Posterior cingulate gyrus (tissue), 11 donors: ENCODE measurements at regions not wholly inside any gene's neighbourhood (a gene's known extent, or its start where the extent isn't known, plus 50 kb on each side); places are given as distances from the start of the nearest gene placed in this dataset.

ENCODE experiments used
- DNase-seq, 10 donors: peaks; one replicate each; pipeline versions ENCODE4 v3.0.0 to v3.0.0-alpha.2; 2020 to 2021; ENCODE audit warnings: mixed read lengths in 3 of 10
- intact Hi-C: fragments of 100-400 bp; cut with DNase I; formaldehyde crosslinking; loops from one replicate; pipeline ENCODE4 v1.15.1; 2023

DNA sequence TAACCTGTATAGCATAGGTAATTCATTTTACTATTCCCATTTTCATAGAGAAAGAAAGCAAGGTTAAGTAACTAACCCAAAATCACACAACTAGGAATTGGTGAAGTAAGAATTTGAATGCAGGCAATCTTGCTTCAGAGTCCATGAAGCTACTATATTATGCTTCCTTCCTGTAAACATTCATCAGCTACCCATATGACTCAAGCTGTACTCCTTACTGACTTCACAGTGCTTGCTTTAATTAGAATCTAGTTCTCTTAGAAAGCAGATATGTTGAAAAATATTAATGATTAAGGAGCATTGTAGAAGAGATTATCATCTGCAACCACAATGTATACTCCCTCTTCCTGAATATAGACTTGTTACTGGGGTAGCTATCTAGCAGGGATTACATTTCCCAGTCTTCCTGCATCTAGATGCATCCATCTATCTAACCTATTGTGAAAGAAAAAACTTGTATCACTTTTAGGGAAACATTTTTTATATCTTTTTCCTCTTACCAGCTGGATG lies 961.6 kb upstream of the CHAC2 start:
- intact Hi-C loops = no loop called here
- DNase-seq = no peak

DNA sequence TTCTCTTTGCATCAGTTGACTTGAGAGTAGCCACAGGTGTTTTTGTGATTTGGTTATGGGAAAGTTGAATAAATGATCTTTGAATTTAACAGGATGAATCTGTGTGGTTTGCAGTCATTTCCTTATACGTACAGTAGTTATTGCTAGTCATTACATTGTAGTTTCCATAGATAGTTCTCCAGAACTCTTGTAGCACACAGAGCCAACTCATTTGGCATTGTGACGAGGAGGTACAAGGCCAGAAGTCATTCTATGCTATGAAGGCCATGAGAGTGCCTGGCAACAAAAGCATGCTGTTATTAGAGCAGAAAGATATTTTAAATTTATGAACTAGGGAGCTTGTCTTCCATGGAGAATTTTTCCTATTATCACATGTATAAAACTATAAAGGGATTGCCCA lies 973.0 kb upstream of the CHAC2 start:
- no peak for DNase-seq
- intact Hi-C loops = no loop called here

DNA sequence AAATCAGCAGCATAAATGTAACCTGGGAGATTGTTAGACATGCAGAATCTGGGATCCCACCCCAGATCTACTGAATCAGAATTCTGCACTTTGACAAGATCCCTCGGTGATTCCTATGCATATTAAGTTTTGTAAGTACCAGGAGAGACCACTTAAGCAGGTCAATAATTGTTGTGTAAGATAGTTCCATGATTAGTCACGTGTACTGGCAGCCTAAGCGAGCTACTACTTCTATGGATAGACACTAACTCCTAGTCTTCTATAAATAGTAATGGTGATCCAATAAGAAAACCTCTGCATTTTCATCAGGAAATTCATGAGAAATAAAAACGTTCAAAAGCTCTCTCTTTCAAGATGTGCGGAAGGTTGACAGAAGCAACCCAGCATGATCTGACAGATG lies 988.2 kb upstream of the CHAC2 start:
- no peak for DNase-seq
- intact Hi-C loops = no loop called here

DNA sequence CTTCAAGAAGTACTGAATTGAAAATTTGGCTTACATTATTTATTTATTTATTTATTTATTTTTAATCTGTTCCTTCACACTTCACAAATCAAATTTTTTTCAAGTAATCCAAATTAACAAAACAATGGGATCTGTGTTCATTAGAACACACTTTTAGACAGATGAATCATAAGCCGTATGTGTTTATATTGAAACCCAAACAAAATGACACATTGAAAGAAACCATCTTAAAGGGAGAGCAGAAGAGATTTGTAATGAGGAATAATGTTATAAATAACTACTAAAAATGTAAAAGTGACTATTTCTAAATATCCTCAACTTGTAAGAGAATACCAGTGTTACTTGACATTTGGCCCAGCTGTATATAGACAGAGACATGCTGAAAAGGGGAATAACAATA lies 991.0 kb upstream of the CHAC2 start:
- DNase-seq = no peak
- intact Hi-C loops = no loop called here

DNA sequence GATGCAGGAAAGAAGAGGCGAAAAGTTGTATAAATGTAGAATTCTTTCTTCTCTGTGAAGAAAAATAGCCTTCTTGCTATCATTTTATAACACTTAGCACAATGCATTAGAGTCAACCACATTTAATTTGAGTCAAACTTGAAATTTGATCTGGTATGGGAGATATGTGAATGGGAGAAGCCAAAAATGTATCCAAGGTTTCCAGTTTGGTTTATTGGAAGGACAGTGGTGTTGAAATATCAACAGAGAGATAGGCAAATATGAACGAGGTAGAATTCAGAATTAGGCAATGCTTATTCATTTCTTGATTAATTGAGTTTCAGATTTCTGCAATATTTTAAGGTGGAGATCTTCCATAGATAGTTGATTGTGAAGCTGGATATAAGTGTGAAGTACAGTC lies 991.9 kb upstream of the CHAC2 start:
- DNase-seq = no peak

DNA sequence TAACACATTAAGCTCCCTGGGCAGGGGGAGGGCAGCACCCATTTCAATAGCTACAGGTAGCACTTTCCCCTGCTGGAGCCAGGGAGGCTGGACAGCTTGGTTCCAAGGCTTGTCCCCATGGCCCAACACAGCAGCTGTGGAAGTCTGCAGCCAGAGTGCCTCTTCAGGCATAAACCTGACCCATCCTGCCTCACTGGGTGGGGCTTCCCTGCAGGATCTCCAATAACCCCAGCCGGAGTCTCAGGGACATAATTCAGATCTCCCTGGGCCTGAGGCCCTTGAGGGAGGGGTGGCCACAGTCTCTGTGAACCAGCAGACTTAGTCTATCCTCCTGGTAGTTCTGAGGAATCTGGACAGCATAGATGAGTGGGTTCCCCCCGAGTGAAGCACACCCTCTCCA lies 1001.9 kb upstream of the CHAC2 start:
- intact Hi-C loops = no loop called here
- DNase-seq = peak in 1 of 10 donors; percentile 66

More for the DNA sequence above, 991.9 kb upstream of the CHAC2 start:
- intact Hi-C loops = no loop called here

DNA sequence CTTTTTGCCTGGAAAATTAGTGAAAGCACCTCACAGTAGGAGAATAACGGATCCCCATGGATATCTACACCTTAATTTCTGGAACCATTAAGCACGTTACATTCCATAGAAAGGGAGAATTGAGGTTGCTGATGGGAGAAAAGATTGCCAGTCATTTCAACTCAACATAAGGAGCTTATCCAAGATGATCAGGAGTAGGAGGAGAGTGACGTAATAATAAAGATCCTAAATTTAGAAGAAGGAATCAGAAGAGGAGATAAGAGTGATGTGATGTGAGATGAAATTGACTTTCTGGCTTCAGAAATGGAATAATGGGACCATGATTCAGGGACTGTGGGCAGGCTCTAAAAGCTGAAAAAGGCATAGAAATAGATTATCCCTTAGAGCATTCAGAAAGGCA lies 1017.8 kb upstream of the CHAC2 start:
- intact Hi-C loops = no loop called here
- no peak for DNase-seq

DNA sequence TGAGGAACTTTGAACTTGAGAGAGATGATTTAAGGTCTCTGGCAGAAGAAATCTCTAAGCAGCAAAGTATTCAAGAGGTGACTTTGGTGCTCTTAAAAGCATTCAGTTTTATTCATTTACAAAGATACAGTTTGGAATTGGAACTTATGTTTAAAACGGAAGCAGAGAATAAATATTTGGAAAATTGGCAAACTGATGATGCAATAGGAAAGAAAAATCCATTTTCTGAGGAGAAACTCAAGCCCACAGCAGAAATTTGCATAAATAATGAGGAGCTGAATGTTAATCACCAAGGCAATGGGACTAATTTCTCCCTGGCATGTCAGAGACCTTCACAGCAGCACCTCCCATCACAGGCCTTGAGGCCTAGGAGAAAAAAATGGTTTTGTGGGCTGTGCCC lies 1022.5 kb upstream of the CHAC2 start:
- intact Hi-C loops = no loop called here
- DNase-seq = no peak

DNA sequence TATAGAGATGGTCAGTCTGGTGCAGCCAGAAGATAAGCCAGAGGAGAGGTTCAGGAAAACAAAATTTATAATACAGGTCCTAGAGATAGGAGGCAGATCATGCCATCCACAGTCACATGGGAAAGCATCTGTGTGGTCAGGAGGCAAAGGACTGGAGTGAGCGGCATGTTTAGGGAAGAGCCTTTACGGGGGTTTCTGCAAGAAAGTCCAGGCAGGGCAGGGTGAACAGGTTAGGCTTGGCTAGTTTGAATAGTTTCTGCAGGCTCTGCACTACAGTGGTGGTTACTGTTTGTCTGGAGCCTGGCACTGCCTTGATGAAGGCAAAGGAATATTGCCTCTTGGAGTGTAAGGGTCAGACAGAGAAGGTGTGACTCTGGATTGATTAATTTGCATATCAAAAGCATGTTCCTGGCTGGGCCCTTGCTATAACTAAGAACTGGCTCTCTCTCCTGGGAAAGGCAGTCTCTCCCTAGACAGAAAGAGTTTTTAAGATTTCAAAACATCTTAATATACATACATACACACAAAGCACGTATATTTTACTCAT lies 1034.7 kb upstream of the CHAC2 start:
- intact Hi-C loops = no loop called here
- DNase-seq = no peak

DNA sequence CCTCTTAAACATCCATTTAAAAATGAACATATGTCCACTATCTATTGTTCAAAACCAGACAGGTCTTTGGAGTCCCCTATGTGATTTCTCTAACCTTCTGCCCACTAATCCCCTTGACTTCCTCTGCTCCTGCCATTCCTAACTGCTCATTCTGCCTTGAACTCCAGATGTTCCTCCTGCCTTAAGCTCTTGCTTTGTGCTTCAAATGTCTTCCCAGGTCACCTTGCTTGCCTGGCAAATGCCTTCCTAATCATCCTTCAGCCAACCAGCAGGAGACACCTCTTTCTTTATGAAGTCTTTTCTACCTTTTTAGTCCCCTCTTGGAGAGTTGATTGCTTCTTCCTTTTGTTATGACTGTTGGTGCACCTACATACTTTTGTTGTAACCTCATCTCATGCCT lies 1043.0 kb upstream of the CHAC2 start:
- DNase-seq = no peak
- intact Hi-C loops = no loop called here

DNA sequence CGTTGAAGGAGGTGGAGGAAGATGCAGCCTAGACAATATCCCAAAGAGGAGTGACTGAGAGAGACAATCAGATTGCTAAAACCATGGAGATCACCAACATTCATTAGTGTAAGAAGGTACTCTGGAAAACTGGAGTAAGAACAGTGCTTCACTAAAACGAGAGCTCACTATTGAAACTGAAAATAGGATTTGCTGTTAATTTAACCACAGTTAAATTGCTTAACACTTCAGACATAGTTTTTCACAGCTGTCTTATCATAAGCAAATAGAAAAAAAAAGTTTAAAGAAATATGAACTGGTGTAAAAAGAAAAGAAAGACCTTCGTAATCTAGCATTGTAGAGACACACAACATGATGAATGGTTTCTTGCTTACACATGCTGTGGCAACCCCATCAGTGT lies 1049.8 kb upstream of the CHAC2 start:
- no peak for DNase-seq
- intact Hi-C loops = no loop called here

DNA sequence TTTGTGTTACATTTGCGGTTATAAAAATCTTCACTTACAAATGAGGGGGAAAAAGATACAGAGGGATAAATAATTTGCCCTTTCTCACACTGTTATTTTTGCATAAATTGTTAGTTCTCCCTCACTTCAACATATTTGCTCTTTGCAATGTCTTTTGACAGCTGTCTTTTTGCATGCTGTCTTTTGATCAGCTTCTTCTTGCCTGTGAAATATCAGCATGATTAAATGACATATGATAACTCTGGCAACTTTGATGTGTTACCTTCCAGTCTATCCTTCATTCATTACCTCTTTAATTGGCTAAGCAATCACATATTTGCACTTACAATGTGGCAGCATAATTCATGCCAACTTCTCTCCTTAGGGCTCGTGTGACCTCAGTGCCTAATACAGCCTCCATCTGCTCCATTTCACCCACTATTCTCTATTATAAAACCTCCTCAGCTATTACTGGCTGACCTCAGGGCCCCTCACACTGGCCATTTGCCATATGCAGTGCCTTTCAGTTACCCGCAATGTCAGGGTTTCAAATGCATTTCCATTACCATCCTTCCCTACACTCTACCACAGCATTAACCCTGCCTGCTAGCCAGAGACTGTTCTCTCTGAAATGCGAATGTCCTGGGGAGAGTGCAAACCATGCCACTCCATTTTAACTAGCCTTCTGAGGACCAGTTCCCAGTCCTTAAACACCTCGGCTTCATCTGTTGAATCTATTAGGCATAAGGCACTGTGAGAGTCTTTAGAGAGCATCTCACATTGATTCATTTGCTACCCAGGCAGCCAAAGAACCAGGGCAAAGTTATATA lies 1056.6 kb upstream of the CHAC2 start:
- DNase-seq = no peak
- intact Hi-C loops = no loop called here

DNA sequence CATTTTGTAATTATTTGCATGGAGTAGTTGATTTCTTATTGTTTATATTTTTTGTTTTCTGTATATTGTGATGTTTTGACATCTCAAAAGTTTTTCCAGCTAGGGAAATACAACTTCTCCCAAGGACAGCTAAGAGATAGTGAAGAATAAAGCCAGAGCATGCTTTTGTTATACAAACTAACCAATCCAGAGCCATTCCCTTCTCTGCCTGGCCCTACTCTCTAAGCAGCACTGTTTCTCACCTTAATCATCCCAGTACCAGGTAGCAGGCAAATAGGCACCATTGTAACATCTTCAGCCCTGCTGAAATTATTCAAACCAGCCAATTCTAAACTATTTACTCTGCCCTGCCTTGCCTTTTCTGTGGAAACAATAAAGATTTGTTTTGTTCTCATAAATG lies 1063.4 kb upstream of the CHAC2 start:
- DNase-seq = no peak
- intact Hi-C loops = no loop called here

DNA sequence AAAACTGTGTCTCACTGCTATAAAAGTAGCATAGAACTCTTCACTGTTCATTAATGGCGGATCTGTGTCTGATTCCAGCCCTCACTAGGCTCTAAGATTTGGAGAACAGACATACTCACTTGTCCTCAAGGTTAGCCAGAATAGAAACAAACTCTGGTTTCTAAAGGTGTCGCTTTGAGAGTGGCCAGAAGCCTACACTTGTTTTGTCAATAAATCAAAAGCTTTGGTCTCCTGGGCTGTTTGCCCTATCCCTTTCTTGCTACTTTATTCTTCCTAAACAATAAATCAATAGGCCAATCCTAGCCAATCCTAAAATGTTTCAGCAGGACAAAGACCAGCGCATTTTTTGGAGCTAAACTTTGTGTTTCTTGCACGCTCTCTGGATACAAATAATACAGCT lies 1064.6 kb upstream of the CHAC2 start:
- intact Hi-C loops = no loop called here
- DNase-seq = no peak

DNA sequence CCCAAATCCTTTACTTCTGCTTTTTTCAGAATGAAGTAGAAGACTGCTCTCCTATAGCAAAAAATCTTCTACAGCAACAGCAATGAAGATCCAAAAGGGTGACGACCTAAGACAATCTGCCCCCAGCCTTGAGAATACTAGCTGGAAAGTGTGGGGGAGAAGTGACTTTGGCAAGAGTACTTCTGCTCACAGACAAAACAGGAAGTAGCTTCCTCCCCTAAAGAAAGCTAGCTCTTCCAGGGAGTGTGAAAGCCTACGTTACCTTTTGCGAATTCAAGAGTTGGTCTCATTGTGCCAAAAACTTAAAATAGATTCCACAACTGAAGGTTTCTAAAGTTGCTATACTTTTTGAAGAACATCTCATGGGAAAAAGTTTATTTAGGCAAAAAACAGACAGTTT lies 1069.2 kb upstream of the CHAC2 start:
- intact Hi-C loops = no loop called here

DNA sequence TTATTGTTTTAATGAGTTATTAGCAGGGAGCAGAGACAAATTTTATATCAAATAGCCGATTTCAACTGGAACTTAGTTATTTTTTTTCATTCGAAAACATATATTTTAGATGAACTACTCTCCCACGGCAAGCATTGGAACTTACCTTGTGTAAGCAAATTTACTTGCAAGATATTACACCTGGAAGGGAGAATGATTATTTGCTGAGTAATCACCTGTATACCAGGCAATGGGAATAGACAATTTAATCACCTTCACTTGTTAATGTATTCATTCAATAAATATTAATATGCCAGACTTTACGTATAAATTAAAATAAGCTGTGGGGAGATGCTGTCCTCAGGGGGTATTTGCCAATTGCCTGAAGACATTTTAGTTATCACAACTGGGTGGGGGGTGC lies 1069.9 kb upstream of the CHAC2 start:
- DNase-seq = no peak
- intact Hi-C loops = no loop called here

More for the DNA sequence above, 1069.2 kb upstream of the CHAC2 start:
- DNase-seq = no peak

DNA sequence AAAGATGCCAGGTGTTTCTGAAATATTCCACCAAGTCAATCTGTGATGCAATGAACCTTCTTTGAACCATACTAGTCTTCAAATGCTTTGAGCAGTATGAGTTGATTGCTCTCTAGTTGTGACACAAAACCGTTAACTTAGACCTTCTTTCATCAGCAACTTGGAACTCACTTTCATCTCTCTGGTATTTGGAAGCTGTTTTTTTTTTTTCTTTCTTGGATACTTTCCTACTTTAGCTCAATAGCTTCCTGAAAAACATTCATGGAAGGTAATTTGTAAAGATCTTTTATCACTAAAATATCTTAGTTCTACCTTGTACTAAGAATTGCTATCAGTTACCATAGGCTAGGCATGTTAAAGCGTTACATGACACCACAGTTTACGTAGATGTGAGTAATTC lies 1071.9 kb upstream of the CHAC2 start:
- intact Hi-C loops = no loop called here
- no peak for DNase-seq

DNA sequence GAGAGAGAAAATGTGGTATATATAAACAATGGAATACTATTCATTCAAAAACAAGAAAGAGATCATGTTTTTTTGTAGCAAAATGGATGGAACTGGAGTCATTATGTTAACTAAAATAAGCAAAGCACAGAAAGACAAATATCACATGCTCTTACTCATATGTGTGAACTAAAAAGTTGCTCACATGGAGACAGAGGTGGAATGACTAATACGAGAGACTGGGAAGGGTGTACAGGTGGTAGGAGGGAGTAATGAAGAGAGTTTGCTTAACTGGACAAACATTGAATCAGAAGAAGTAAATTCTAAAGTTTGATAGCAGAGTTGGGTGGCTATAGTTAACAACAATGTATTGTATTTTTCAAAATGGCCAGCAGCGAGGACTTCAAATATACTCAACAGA lies 1080.7 kb upstream of the CHAC2 start:
- intact Hi-C loops = no loop called here
- no peak for DNase-seq

DNA sequence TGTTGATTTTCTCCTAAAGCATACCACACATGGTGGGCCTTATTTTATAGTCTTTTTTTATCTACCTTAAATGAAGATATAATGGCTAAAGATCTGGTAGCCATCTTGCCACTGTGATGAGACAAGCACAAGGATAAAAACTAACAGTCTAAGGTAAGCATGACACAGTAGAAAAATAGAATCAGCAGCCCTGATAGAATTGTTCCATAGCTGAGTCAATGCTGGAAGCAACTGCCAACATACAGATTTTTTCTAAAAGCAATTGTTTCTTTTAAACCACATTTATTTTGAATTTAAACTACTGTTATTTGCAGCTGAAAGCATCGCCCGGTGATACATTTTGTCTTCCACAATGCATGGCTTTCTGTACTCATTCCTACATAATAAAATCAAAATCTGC lies 1091.5 kb upstream of the CHAC2 start:
- no peak for DNase-seq
- intact Hi-C loops = no loop called here

DNA sequence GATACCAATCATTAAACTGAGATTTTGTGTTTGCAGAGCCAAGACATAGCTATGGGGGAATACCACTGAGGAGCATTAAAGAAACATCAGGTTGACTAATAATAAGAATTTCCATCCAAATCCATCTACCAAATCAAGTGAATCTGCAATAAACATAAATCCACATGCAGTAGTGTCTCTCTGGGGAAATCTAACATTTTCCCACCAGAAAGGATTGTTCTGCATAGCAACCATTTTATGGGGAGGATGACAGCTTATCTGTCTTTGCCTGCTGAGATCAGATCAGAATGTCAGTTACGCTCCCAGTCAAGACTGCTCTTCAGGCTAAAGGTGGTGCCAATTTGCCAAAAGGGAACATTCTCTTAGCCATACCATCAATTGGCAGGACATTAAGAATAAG lies 1098.9 kb upstream of the CHAC2 start:
- DNase-seq = no peak
- intact Hi-C loops = no loop called here

DNA sequence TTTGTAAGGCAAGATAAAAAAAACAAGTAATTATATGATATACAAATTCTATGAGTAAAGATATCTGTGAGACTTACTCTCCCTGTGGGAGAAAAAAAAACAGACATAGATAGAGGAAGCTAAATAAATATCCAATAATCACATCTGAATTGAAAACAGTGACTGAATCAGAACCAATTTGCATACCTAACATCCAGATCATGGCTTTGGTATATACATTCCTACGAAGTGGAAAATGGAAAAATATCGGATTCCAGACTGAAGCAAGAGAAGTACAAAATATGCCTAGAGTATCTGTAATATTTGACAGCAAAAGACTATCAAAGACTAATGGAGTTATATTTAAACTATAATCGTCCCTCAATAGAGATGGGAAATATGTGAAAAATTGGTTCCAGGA lies 1108.1 kb upstream of the CHAC2 start:
- intact Hi-C loops = no loop called here
- DNase-seq = no peak

DNA sequence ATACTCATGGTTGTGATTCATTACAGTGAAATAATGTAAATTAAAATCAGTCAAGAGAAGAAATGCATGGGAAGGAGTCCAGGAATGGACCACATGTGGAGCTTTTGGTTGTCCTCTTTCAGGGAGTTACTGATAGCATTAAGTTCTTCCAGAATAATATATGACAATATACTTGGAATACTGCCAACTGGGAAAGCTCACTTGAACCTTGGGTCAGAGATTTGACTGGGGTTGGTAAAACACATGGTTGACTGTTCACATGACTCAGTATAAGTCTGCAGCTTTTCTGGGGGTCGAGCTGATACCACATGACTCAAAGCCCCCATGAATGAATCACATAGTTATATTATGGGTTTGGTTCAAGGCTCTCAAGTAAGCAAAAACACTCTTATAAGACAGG lies 1109.0 kb upstream of the CHAC2 start:
- intact Hi-C loops = no loop called here
- no peak for DNase-seq

DNA sequence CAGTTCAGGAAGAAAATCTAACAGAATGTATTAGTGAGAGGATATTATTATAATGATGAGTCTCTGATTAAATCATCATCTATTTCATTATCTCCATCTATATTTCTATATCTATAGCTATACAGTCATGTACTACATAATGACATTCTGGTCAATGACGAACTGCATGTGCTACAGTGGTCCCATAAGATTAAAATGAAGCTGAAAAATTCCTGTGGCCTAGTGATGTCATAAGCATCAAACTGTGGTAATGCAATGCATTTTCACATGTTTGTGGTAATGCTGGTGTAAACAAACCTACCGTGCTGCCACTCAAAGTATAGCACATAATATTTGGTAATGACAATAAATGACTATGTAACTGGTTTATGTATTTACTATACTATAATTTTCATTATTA lies 1127.9 kb upstream of the CHAC2 start:
- DNase-seq = no peak
- intact Hi-C loops = no loop called here
